ENCODE measurements at regions not wholly inside any gene's neighbourhood (a gene's known extent, or its start where the extent isn't known, plus 50 kb on each side); places are given as distances from the start of the nearest gene placed in this dataset.
A peak's percentile ranks its signal among the peaks of the same experiment; 100 is the strongest.

- Histone ChIP-seq H3K27ac (no peak overlapping the region), H3K4me3 (no peak overlapping the region), H3K9me3 (no peaks in the 10 kb centered on the region), H3K27me3 (no peaks in the 10 kb centered on the region), H3K36me3 (no peaks in the 10 kb centered on the region), H3K4me1 (no peaks in the 10 kb centered on the region), H3K9ac (ENCODE audit: low read depth in 2 of 2, low read length in 2 of 2) (no peak overlapping the region)
- no peak for TF ChIP-seq CTCF (IDR thresholded peaks at IDR 0.05)
- no peak for DNase-seq
- intact Hi-C loops (cut with DNase I): no loop called here
Measured at GRCh38 chr14:97874394-97874793, 1077.2 kb downstream of the VRK1 start.

- H3K4me1 ChIP-seq: no peaks in the 10 kb centered on the region
- no peaks in the 10 kb centered on the region for H3K9me3 ChIP-seq
- DNase-seq: no peak
- no peaks in the 10 kb centered on the region for H3K36me3 ChIP-seq
- TF ChIP-seq CTCF (IDR thresholded peaks at IDR 0.05): no peak
- no peaks in the 10 kb centered on the region for H3K27me3 ChIP-seq
- intact Hi-C loops (cut with DNase I): no loop called here
- no peak overlapping the region for H3K4me3 ChIP-seq
- no peak overlapping the region for H3K27ac ChIP-seq
- H3K9ac ChIP-seq (ENCODE audit: low read depth in 2 of 2, low read length in 2 of 2): no peak overlapping the region
Measured at GRCh38 chr14:97878206-97878605, 1081.0 kb downstream of the VRK1 start.

- DNase-seq: peak; percentile 21
- H3K27me3 ChIP-seq: no peaks in the 10 kb centered on the region
- H3K36me3 ChIP-seq: no peaks in the 10 kb centered on the region
- intact Hi-C loops (cut with DNase I): no loop called here
- no peak overlapping the region for H3K4me3 ChIP-seq
- no peak for TF ChIP-seq CTCF (IDR thresholded peaks at IDR 0.05)
- no peaks in the 10 kb centered on the region for H3K4me1 ChIP-seq
- no peak overlapping the region for H3K27ac ChIP-seq
- H3K9me3 ChIP-seq: no peaks in the 10 kb centered on the region
- no peak overlapping the region for H3K9ac ChIP-seq (ENCODE audit: low read depth in 2 of 2, low read length in 2 of 2)
Measured at GRCh38 chr14:97878727-97879126, 1081.5 kb downstream of the VRK1 start.

GRCh38 chr14:97887690-97888089 lies 1090.5 kb downstream of the VRK1 start:
- DNase-seq: no peak
- no peaks in the 10 kb centered on the region for H3K27me3 ChIP-seq
- intact Hi-C loops (cut with DNase I): no loop called here
- H3K9me3 ChIP-seq: no peaks in the 10 kb centered on the region
- H3K4me1 ChIP-seq: no peaks in the 10 kb centered on the region
- TF ChIP-seq CTCF (IDR thresholded peaks at IDR 0.05): no peak
- H3K4me3 ChIP-seq: no peak overlapping the region
- H3K36me3 ChIP-seq: no peaks in the 10 kb centered on the region
- no peak overlapping the region for H3K9ac ChIP-seq (ENCODE audit: low read depth in 2 of 2, low read length in 2 of 2)
- H3K27ac ChIP-seq: no peak overlapping the region

GRCh38 chr14:97888331-97888730 lies 1091.1 kb downstream of the VRK1 start:
- H3K4me3 ChIP-seq: no peak overlapping the region
- H3K27ac ChIP-seq: no peak overlapping the region
- H3K36me3 ChIP-seq: no peaks in the 10 kb centered on the region
- no peak for DNase-seq
- TF ChIP-seq CTCF (IDR thresholded peaks at IDR 0.05): no peak
- intact Hi-C loops (cut with DNase I): no loop called here
- H3K4me1 ChIP-seq: no peaks in the 10 kb centered on the region
- no peaks in the 10 kb centered on the region for H3K9me3 ChIP-seq
- H3K27me3 ChIP-seq: no peaks in the 10 kb centered on the region
- no peak overlapping the region for H3K9ac ChIP-seq (ENCODE audit: low read depth in 2 of 2, low read length in 2 of 2)

- H3K36me3 ChIP-seq: no peaks in the 10 kb centered on the region
- no peaks in the 10 kb centered on the region for H3K4me1 ChIP-seq
- H3K4me3 ChIP-seq: no peak overlapping the region
- no peaks in the 10 kb centered on the region for H3K9me3 ChIP-seq
- no peak overlapping the region for H3K27ac ChIP-seq
- no peak for TF ChIP-seq CTCF (IDR thresholded peaks at IDR 0.05)
- H3K9ac ChIP-seq (ENCODE audit: low read depth in 2 of 2, low read length in 2 of 2): no peak overlapping the region
- intact Hi-C loops (cut with DNase I): no loop called here
- DNase-seq: no peak
- H3K27me3 ChIP-seq: no peaks in the 10 kb centered on the region
Measured at GRCh38 chr14:97891515-97891914, 1094.3 kb downstream of the VRK1 start.

Data from colonic mucosa (tissue), 4 donors.